ENCODE measurements at regions not wholly inside any gene's neighbourhood (a gene's known extent, or its start where the extent isn't known, plus 50 kb on each side); places are given as distances from the start of the nearest gene placed in this dataset.

DNA sequence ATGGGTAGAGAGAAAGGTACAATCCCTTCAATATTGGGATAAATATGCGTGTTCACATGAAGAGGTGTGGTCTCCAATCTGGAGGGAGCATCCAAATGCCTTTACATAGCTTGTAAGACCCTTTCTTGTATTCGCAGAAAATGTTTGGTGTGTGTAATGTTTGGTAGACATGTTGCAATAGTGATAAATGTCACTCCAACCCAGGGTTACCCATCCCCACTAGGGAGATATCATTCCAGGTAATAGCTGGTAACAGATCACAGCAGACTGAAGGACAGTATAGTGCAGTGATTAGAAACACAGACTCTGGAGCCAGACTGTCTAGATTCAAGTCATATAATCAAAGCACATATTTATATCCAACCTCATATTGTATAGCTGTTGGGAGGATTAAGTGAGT is 733.6 kb upstream of the TBX3 start:
- no peak for DNase-seq
- Histone ChIP-seq H3K27me3 (no peaks in the 10 kb centered on the region), H3K9me3 (no peaks in the 10 kb centered on the region), H3K27ac (no peak overlapping the region), H3K4me3 (no peak overlapping the region), H3K4me1 (no peaks in the 10 kb centered on the region), H3K36me3 (no peaks in the 10 kb centered on the region)
- no peak for TF ChIP-seq POLR2A (IDR thresholded peaks at IDR 0.05)
- TF ChIP-seq, protein P1, sequence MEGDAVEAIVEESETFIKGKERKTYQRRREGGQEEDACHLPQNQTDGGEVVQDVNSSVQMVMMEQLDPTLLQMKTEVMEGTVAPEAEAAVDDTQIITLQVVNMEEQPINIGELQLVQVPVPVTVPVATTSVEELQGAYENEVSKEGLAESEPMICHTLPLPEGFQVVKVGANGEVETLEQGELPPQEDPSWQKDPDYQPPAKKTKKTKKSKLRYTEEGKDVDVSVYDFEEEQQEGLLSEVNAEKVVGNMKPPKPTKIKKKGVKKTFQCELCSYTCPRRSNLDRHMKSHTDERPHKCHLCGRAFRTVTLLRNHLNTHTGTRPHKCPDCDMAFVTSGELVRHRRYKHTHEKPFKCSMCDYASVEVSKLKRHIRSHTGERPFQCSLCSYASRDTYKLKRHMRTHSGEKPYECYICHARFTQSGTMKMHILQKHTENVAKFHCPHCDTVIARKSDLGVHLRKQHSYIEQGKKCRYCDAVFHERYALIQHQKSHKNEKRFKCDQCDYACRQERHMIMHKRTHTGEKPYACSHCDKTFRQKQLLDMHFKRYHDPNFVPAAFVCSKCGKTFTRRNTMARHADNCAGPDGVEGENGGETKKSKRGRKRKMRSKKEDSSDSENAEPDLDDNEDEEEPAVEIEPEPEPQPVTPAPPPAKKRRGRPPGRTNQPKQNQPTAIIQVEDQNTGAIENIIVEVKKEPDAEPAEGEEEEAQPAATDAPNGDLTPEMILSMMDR (IDR thresholded peaks at IDR 0.05) = no peak
- TF ChIP-seq POLR2AphosphoS5 (IDR thresholded peaks at IDR 0.05) = no peak
- TF ChIP-seq EP300 (IDR thresholded peaks at IDR 0.05; ENCODE audit: low read depth) = no peak
- in situ Hi-C loops (cut with MboI; ENCODE audit: low pct_ligation_motif_present in 1 of 4, low pct_unique_long_range_greater_than_20kb in 1 of 4, low sequenced_read_pairs in 3 of 4) = no loop called here
- intact Hi-C loops (cut with DNase I; ENCODE audit: low total_unique reads) = no loop called here
- 88% methylated on average over 2 of the region's 2 CpGs; no CpG with 5 or more reads in 1 of the 2 donors for WGBS, 2 donors (ENCODE audit: low coverage in 1 of 2)

DNA sequence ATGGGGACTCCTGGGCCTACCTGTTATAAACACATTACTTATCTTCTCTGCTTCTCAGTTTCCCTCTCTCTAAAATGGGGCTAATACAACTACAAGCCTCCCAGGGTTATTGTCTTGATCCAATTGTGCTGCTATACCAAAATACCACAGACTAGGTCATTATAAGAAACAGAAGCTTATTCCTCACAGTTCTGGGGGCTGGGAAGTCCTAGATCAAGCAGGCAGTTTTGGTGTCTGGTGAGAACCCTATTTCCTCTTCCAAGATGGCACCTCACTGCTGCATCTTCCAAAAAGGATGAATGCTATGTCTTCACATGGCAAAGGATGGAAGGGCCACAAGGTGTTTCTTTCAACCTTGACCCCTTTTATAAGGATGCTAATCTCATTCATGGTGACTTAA is 732.9 kb upstream of the TBX3 start:
- Histone ChIP-seq H3K27me3 (no peaks in the 10 kb centered on the region), H3K4me3 (no peak overlapping the region), H3K4me1 (no peaks in the 10 kb centered on the region), H3K9me3 (no peaks in the 10 kb centered on the region), H3K27ac (no peak overlapping the region), H3K36me3 (no peaks in the 10 kb centered on the region)
- no peak for TF ChIP-seq POLR2A (IDR thresholded peaks at IDR 0.05)
- no peak for TF ChIP-seq POLR2AphosphoS5 (IDR thresholded peaks at IDR 0.05)
- TF ChIP-seq EP300 (IDR thresholded peaks at IDR 0.05; ENCODE audit: low read depth) = no peak
- TF ChIP-seq, protein P1 (IDR thresholded peaks at IDR 0.05) = no peak
- DNase-seq = no peak
- intact Hi-C loops (cut with DNase I; ENCODE audit: low total_unique reads) = no loop called here
- in situ Hi-C loops (cut with MboI; ENCODE audit: low pct_ligation_motif_present in 1 of 4, low pct_unique_long_range_greater_than_20kb in 1 of 4, low sequenced_read_pairs in 3 of 4) = no loop called here

DNA sequence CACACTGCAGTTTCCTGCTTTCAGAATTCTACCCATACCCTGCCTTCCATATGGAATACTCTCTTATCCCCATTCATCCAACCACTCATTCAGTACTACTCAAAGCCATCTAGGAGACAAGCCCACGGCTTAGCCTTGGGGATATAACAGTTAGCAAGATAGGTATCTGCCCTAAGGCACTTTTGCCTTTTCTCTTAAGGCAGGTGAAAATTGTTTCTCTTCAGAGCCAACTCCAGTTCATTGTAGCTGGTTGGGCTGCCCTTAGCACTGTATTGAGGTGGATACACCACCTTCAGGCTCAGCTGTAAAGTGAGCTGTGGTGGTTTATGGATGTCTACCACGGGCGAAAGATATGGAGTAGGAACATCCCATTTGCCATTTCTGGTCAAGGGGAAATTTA is 729.7 kb upstream of the TBX3 start:
- Histone ChIP-seq H3K4me3 (no peak overlapping the region), H3K27ac (no peak overlapping the region), H3K27me3 (no peaks in the 10 kb centered on the region), H3K36me3 (no peaks in the 10 kb centered on the region), H3K9me3 (no peaks in the 10 kb centered on the region), H3K4me1 (no peaks in the 10 kb centered on the region)
- TF ChIP-seq EP300 (IDR thresholded peaks at IDR 0.05; ENCODE audit: low read depth) (no peak), POLR2AphosphoS5 (IDR thresholded peaks at IDR 0.05) (no peak), POLR2A (IDR thresholded peaks at IDR 0.05) (no peak)
- TF ChIP-seq, protein P1 (IDR thresholded peaks at IDR 0.05) = no peak
- in situ Hi-C loops (cut with MboI; ENCODE audit: low pct_ligation_motif_present in 1 of 4, low pct_unique_long_range_greater_than_20kb in 1 of 4, low sequenced_read_pairs in 3 of 4) (no loop called here), intact Hi-C loops (cut with DNase I; ENCODE audit: low total_unique reads) (no loop called here)
- WGBS, 2 donors (ENCODE audit: low coverage in 1 of 2) = 87 to 89% methylated on average over 3 of the region's 3 CpGs
- no peak for DNase-seq

DNA sequence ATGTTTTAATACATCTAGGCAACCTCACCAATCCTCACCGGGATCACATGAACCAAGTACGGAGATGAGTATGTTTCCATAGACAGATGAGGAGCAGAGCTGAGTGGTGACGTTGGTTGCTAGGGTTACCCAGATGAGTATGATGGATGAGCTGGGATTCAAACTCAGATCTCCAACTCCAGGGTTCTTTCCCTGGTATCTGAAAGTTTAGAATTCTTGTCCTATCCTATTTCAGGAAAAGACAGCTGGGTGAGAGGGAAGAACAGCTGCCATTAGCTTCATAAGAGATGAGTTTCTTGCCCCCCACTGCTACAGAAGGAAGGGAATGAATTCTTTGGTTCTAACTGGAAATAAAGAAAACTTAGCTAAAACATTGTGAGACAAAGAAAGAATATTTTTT is 728.9 kb upstream of the TBX3 start:
- H3K27me3 ChIP-seq = no peaks in the 10 kb centered on the region
- intact Hi-C loops (cut with DNase I; ENCODE audit: low total_unique reads) (no loop called here), in situ Hi-C loops (cut with MboI; ENCODE audit: low pct_ligation_motif_present in 1 of 4, low pct_unique_long_range_greater_than_20kb in 1 of 4, low sequenced_read_pairs in 3 of 4) (no loop called here)
- H3K27ac ChIP-seq = no peak overlapping the region
- no peaks in the 10 kb centered on the region for H3K4me1 ChIP-seq
- WGBS, 2 donors (ENCODE audit: low coverage in 1 of 2) = 87 to 90% methylated on average over 3 of the region's 3 CpGs
- no peak for DNase-seq
- H3K36me3 ChIP-seq = no peaks in the 10 kb centered on the region
- H3K4me3 ChIP-seq = no peak overlapping the region
- TF ChIP-seq POLR2AphosphoS5 (IDR thresholded peaks at IDR 0.05) (no peak), POLR2A (IDR thresholded peaks at IDR 0.05) (no peak), EP300 (IDR thresholded peaks at IDR 0.05; ENCODE audit: low read depth) (no peak)
- TF ChIP-seq, protein P1 (IDR thresholded peaks at IDR 0.05) = no peak
- no peaks in the 10 kb centered on the region for H3K9me3 ChIP-seq
